ENCODE measurements at regions not wholly inside any gene's neighbourhood (a gene's known extent, or its start where the extent isn't known, plus 50 kb on each side); places are given as distances from the start of the nearest gene placed in this dataset.

- no peak for TF ChIP-seq POLR2A (IDR thresholded peaks at IDR 0.05; ENCODE audit: low read depth, low read length)
- FAIRE-seq: no peak
- no peak for DNase-seq (ENCODE audit: insufficient read length, low spot score)
Measured at GRCh38 chr1:94595658-94596057, 54.1 kb upstream of the F3 start.

- no peak for TF ChIP-seq POLR2A (IDR thresholded peaks at IDR 0.05; ENCODE audit: low read depth, low read length)
- FAIRE-seq (no peak), DNase-seq (ENCODE audit: insufficient read length, low spot score) (no peak)
Measured at GRCh38 chr1:94593611-94594010, 52.1 kb upstream of the F3 start.

- no peak for TF ChIP-seq POLR2A (IDR thresholded peaks at IDR 0.05; ENCODE audit: low read depth, low read length)
- DNase-seq (ENCODE audit: insufficient read length, low spot score) (no peak), FAIRE-seq (no peak)
Measured at GRCh38 chr1:94592571-94592920, 51.0 kb upstream of the F3 start.

- DNase-seq (ENCODE audit: insufficient read length, low spot score) (no peak), FAIRE-seq (no peak)
Measured at GRCh38 chr1:94591823-94592570, 50.4 kb upstream of the F3 start.

More at GRCh38 chr1:94591823-94592570, 50.4 kb upstream of the F3 start:
- TF ChIP-seq POLR2A (IDR thresholded peaks at IDR 0.05; ENCODE audit: low read depth, low read length): no peak
